Calu3 (cell line): ENCODE measurements at regions not wholly inside any gene's neighbourhood (a gene's known extent, or its start where the extent isn't known, plus 50 kb on each side); places are given as distances from the start of the nearest gene placed in this dataset.

ENCODE experiments used
- BruUV-seq: library from RNA; stranded (reverse); fragments of 400-500 nt; replicated peaks from 2 replicates; lab custom pipeline; 2021; lab: Mats Ljungman, UMichigan
- CTCF ChIA-PET: fragments of 300-600 bp; sonication (Branson Sonifier 250); formaldehyde crosslinking; loops from one replicate; lab custom pipeline; 2022; ENCODE audit warnings: antibody characterized with exemption; lab: Charles Lee
- DNase-seq: peaks from one replicate; pipeline ENCODE4 v3.0.0; 2022
- H3K27ac Mint-ChIP-seq: one replicate; pipeline ENCODE4 v1.8.0; 2022; ENCODE audit warnings: mixed read lengths; ENCODE audit not compliant: unreplicated experiment
- H3K27me3 Mint-ChIP-seq: one replicate; pipeline ENCODE4 v1.8.0; 2022; ENCODE audit warnings: mixed read lengths; ENCODE audit not compliant: unreplicated experiment
- H3K36me3 Mint-ChIP-seq: one replicate; pipeline ENCODE4 v1.8.0; 2022; ENCODE audit warnings: mild to moderate bottlenecking, moderate library complexity, mixed read lengths; ENCODE audit not compliant: insufficient read depth, unreplicated experiment
- H3K4me1 Mint-ChIP-seq: one replicate; pipeline ENCODE4 v1.8.0; 2022; ENCODE audit warnings: mild to moderate bottlenecking, low read depth, mixed read lengths; ENCODE audit not compliant: unreplicated experiment
- H3K4me3 Mint-ChIP-seq: one replicate; pipeline ENCODE4 v1.8.0; 2022; ENCODE audit warnings: mild to moderate bottlenecking, low read depth, moderate library complexity, mixed read lengths; ENCODE audit not compliant: unreplicated experiment
- H3K9me3 Mint-ChIP-seq: one replicate; pipeline ENCODE4 v1.8.0; 2022; ENCODE audit warnings: low read depth, mixed read lengths; ENCODE audit not compliant: unreplicated experiment
- CTCF ChIP-seq: fragments of 200-600 bp; IDR thresholded peaks from one replicate; pipeline ENCODE4 v1.8.0; 2022; ENCODE audit warnings: antibody characterized with exemption; ENCODE audit not compliant: unreplicated experiment
- intact Hi-C: fragments of 100-400 bp; cut with micrococcal nuclease; formaldehyde crosslinking; loops from one replicate; pipeline ENCODE4 v1.10.0; 2022; ENCODE audit not compliant: unreplicated experiment

DNA sequence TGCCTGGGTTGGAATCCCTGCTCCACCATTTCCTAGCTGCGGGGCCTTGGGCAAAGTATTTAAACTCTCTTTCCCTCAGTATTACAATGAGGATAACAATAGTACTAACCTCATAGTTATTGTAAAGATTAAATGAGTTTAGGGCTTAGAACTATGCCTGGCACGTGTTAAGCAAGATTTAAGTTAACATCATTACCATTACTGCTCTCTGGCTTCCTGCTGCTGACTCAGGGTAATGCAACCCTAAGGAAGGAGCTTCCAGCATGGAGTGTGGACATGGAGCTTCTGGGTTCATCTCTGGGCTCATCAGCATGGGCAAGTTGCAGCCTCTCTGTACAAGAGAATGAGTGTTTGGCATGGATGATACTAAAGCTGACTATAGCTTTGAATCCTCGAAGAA lies 374.2 kb upstream of the MAP2 start:
- no peaks in the 10 kb centered on the region for H3K9me3 Mint-ChIP-seq
- no peaks in the 10 kb centered on the region for H3K27me3 Mint-ChIP-seq
- no TSS peak for BruUV-seq
- TF ChIP-seq CTCF = no peak
- H3K4me3 Mint-ChIP-seq = no peak overlapping the region
- H3K27ac Mint-ChIP-seq = no peak overlapping the region
- CTCF ChIA-PET = no interaction called here
- DNase-seq = no peak
- H3K36me3 Mint-ChIP-seq = no peaks in the 10 kb centered on the region
- H3K4me1 Mint-ChIP-seq = peaks cover 3% of the 10 kb centered on the region
- intact Hi-C loops = no loop called here

DNA sequence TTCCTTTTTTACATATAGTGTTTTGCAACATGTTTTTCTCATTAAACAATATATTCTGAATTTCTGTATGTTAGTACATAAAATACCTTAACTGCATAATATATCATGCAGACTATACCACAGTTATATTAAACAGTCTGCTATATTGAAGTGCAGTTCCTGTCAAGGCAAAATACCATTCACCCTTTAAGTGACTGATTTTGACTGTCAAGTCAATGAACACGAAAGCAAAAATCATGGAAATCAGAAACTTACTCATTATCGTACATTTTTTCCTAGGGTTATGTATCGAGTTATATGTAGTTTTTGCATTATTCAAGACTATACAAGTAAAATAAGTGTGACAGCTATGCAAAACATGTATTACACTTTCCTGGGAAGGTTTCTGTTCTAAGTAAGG lies 361.6 kb upstream of the MAP2 start:
- TF ChIP-seq CTCF = no peak
- CTCF ChIA-PET = no interaction called here
- Mint-ChIP-seq H3K9me3 (no peaks in the 10 kb centered on the region), H3K4me1 (peaks cover 11% of the 10 kb centered on the region), H3K36me3 (no peaks in the 10 kb centered on the region), H3K4me3 (no peak overlapping the region), H3K27ac (no peak overlapping the region), H3K27me3 (no peaks in the 10 kb centered on the region)
- intact Hi-C loops = no loop called here
- DNase-seq = no peak
- no TSS peak for BruUV-seq

DNA sequence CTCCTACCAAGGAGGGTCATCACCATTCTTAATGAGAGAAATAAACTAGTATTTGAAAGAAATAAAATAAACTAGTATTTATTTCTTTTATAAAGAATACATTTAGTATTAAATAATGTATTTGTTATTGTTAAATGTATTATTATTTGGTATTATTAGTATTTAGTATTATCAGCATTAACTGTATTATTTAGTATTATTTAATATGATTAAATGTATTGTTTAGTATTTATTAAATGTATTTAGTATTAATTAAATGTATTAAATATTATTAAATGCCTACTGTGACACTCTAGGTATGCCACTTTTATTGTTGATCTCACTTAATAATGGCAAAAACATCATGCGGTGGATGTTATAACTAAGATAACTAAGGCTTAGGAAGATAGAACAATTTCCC lies 353.6 kb upstream of the MAP2 start:
- no peaks in the 10 kb centered on the region for H3K9me3 Mint-ChIP-seq
- intact Hi-C loops = no loop called here
- no peak for DNase-seq
- H3K4me1 Mint-ChIP-seq = no peaks in the 10 kb centered on the region
- no peaks in the 10 kb centered on the region for H3K36me3 Mint-ChIP-seq
- H3K27me3 Mint-ChIP-seq = no peaks in the 10 kb centered on the region
- BruUV-seq = no TSS peak
- no peak for TF ChIP-seq CTCF
- CTCF ChIA-PET = no interaction called here
- H3K27ac Mint-ChIP-seq = no peak overlapping the region
- H3K4me3 Mint-ChIP-seq = no peak overlapping the region

GRCh38 chr2:209073151-209073550 lies 350.7 kb upstream of the MAP2 start:
- intact Hi-C loops = no loop called here
- no peak for TF ChIP-seq CTCF
- Mint-ChIP-seq H3K27ac (no peak overlapping the region), H3K9me3 (peaks cover 8% of the 10 kb centered on the region), H3K4me1 (no peaks in the 10 kb centered on the region), H3K4me3 (no peak overlapping the region), H3K36me3 (no peaks in the 10 kb centered on the region), H3K27me3 (no peaks in the 10 kb centered on the region)
- BruUV-seq = no TSS peak
- CTCF ChIA-PET = no interaction called here
- DNase-seq = no peak
